Upper lobe of left lung (tissue), 6 donors: ENCODE measurements at regions not wholly inside any gene's neighbourhood (a gene's known extent, or its start where the extent isn't known, plus 50 kb on each side); places are given as distances from the start of the nearest gene placed in this dataset.

Source experiments
- ATAC-seq, 2 donors: fragments of 200-7000 bp; cut with Tn5 transposase; one replicate each; pipeline ENCODE4 v1.9.1; 2022; ENCODE audit warnings: mild to moderate bottlenecking in 2 of 2, moderate library complexity in 2 of 2; ENCODE audit not compliant: low FRiP score in 2 of 2
- DNase-seq, 2 donors: peaks; one replicate each; pipeline ENCODE4 v3.0.0-alpha.2; 2019 to 2020
- H3K27ac ChIP-seq, 4 donors: fragments of 200-600 bp; sonication (generic); one replicate each; pipeline ENCODE4 v1.5.1; 2016 to 2019
- H3K27me3 ChIP-seq, 4 donors: fragments of 200-600 bp; sonication (generic); one replicate each; pipeline ENCODE4 v1.5.1; 2017 to 2019
- H3K36me3 ChIP-seq, 4 donors: fragments of 200-600 bp; sonication (generic); one replicate each; pipeline ENCODE4 v1.5.1; 2016 to 2019
- H3K4me1 ChIP-seq, 4 donors: fragments of 200-600 bp; sonication (generic); one replicate each; pipeline ENCODE4 v1.5.1; 2018 to 2019
- H3K4me3 ChIP-seq, 4 donors: fragments of 200-600 bp; sonication (generic); one replicate each; pipeline ENCODE4 v1.5.1; 2017 to 2019; ENCODE audit warnings: mild to moderate bottlenecking in 2 of 4, moderate library complexity in 1 of 4
- H3K9me3 ChIP-seq, 4 donors: fragments of 200-600 bp; sonication (generic); one replicate each; pipeline ENCODE4 v1.5.1; 2018 to 2019
- EP300 ChIP-seq, 4 donors: sonication (generic); formaldehyde crosslinking; IDR thresholded peaks; one replicate each; pipeline ENCODE4 v1.5.1; 2017; ENCODE audit warnings: antibody characterized with exemption in 4 of 4, control low read depth in 2 of 4
- POLR2A ChIP-seq, 4 donors: fragments of 450-650 bp; IDR thresholded peaks; one replicate each; pipeline ENCODE4 v1.5.1; 2016 to 2017; ENCODE audit warnings: antibody characterized with exemption in 4 of 4, mild to moderate bottlenecking in 2 of 4
- POLR2AphosphoS5 ChIP-seq, 2 donors: sonication (generic); formaldehyde crosslinking; IDR thresholded peaks; one replicate each; pipeline ENCODE4 v1.5.1; 2017; ENCODE audit warnings: antibody characterized with exemption in 2 of 2
- WGBS, 2 donors: methylation state at CpG; one replicate each; pipeline ENCODE4 v1.1.5; 2017 to 2018; 5-methylcytosine and 5-hydroxymethylcytosine counted together
- TF ChIP-seq, protein P1 (sequence below), 6 experiments: fragments of 450-650 bp in 4 of 6; fragments of 200-600 bp in 2 of 6; sonication (generic) in 2 of 6; IDR thresholded peaks; one replicate each; pipeline ENCODE4 v1.5.1; 2016 to 2019; ENCODE audit warnings: antibody characterized with exemption in 6 of 6
- donor health status: DM: no; HTN: no; CAD: no; lungs with moderate emphysema.
- donor health status: DM: no; HTN: yes; CAD: no; lungs with severe emphysema.

DNA sequence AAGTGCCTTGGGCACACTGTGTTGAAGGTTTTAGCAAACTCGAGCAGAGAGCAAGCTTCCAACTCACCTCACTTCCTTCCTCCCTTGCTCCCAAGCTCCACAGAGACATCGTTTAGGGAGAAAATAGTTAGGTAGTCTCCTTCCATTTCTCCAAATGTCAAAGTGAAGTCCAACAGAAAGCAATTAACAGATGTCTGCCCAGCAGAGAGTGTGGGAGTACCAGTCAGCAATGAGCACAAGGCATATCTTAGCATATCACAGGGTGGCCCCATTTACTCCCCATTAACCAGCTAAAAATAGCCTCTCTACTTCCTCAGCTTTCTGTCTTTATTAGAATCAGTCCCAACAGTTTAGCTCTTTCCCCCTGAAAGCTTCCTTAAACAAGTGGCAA lies 334.2 kb upstream of the CAMK1G start:
- H3K27ac ChIP-seq = no peak overlapping the region
- H3K36me3 ChIP-seq = no peaks in the 10 kb centered on the region
- no peaks in the 10 kb centered on the region for H3K27me3 ChIP-seq
- no peaks in the 10 kb centered on the region for H3K9me3 ChIP-seq
- no peak overlapping the region for H3K4me3 ChIP-seq
- TF ChIP-seq, protein P1, sequence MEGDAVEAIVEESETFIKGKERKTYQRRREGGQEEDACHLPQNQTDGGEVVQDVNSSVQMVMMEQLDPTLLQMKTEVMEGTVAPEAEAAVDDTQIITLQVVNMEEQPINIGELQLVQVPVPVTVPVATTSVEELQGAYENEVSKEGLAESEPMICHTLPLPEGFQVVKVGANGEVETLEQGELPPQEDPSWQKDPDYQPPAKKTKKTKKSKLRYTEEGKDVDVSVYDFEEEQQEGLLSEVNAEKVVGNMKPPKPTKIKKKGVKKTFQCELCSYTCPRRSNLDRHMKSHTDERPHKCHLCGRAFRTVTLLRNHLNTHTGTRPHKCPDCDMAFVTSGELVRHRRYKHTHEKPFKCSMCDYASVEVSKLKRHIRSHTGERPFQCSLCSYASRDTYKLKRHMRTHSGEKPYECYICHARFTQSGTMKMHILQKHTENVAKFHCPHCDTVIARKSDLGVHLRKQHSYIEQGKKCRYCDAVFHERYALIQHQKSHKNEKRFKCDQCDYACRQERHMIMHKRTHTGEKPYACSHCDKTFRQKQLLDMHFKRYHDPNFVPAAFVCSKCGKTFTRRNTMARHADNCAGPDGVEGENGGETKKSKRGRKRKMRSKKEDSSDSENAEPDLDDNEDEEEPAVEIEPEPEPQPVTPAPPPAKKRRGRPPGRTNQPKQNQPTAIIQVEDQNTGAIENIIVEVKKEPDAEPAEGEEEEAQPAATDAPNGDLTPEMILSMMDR (IDR thresholded peaks at IDR 0.05) = no peak
- no peak for TF ChIP-seq POLR2A (IDR thresholded peaks at IDR 0.05)
- 20 to 25% methylated on average over 2 of the region's 2 CpGs for WGBS, 2 donors
- ATAC-seq (no peak), DNase-seq (no peak)
- H3K4me1 ChIP-seq = no peaks in the 10 kb centered on the region

DNA sequence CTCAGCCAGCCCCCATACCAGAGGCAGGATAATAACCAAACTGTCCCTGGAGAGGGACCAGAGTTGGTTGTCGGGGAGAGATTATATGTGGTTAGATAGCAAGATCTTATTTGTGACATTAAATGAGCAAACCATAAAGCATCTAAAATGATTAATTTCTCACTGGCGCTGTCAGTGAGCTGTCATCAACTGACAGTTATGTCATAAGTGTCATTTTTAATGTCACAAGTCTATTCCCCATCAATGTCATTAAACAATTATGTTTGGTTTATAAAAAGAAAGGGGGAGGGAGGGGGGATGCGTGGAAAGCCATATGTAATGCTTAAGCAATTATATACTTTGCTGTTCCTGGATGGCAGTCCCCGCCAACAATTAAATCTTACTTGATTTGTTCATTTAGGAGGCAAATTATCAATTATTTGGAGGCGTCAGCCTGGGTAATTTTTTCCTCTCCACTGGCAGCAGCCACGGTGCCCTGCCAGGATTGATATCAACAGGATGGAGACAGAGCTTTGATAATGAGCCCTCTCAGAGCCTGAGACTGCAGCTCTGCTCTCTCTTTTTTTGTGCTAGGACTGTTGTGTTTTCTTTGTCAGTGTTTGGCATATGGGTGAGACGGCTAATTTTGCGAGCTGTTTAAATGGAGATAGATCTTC lies 333.6 kb upstream of the CAMK1G start:
- Histone ChIP-seq H3K4me1 (no peaks in the 10 kb centered on the region), H3K4me3 (no peak overlapping the region), H3K27me3 (no peaks in the 10 kb centered on the region), H3K9me3 (no peaks in the 10 kb centered on the region), H3K27ac (no peak overlapping the region), H3K36me3 (no peaks in the 10 kb centered on the region)
- TF ChIP-seq EP300 (IDR thresholded peaks at IDR 0.05) (no peak), POLR2A (IDR thresholded peaks at IDR 0.05) (no peak), POLR2AphosphoS5 (IDR thresholded peaks at IDR 0.05) (no peak)
- TF ChIP-seq, protein P1 (IDR thresholded peaks at IDR 0.05) = no peak
- 61 to 64% methylated on average over 8 of the region's 8 CpGs for WGBS, 2 donors
- DNase-seq (no peak), ATAC-seq (no peak)

DNA sequence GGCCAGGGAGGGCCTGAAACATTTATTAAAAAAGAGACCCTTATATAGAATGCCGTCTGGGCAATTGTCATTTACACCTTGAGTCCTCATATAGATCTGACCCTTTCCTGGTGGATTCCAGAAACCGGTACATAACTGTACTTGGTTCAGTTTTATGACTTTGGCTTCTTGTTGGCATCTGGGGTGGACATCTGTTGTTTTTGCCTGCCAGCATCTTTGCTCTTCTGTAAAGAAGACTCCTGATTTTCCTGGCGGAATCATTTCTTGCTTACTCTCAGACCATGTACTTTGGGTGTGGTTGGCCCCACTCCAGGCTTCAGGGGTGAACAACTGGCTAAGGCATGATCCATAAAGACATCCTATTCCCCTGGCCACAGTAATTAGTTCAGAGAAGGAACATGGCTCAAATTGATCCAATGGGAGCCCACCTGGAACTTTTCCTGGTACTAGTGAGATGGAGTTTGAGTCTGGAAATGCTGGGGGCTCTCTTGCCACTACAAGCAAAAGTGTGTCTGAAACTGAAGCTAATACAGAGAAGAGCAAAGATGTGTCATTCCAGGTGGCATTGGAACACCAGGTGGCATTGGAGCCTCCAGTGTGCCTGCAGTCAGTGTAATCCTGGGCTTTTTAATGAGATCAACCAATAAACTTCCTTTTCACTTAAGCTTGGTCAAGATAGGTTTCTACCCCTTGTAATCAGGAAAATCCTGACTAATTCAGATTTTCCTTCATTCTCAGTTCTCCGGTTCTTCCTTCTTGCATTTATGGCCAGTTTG lies 332.5 kb upstream of the CAMK1G start:
- DNase-seq = no peak
- 91 to 95% methylated on average over 4 of the region's 4 CpGs for WGBS, 2 donors
- no peaks in the 10 kb centered on the region for H3K9me3 ChIP-seq
- ATAC-seq = no peak
- no peak overlapping the region for H3K4me3 ChIP-seq
- TF ChIP-seq POLR2AphosphoS5 (IDR thresholded peaks at IDR 0.05) (no peak), POLR2A (IDR thresholded peaks at IDR 0.05) (no peak), EP300 (IDR thresholded peaks at IDR 0.05) (no peak)
- TF ChIP-seq, protein P1 (IDR thresholded peaks at IDR 0.05) = no peak
- no peaks in the 10 kb centered on the region for H3K27me3 ChIP-seq
- H3K4me1 ChIP-seq = no peaks in the 10 kb centered on the region
- no peak overlapping the region for H3K27ac ChIP-seq
- H3K36me3 ChIP-seq = no peaks in the 10 kb centered on the region

DNA sequence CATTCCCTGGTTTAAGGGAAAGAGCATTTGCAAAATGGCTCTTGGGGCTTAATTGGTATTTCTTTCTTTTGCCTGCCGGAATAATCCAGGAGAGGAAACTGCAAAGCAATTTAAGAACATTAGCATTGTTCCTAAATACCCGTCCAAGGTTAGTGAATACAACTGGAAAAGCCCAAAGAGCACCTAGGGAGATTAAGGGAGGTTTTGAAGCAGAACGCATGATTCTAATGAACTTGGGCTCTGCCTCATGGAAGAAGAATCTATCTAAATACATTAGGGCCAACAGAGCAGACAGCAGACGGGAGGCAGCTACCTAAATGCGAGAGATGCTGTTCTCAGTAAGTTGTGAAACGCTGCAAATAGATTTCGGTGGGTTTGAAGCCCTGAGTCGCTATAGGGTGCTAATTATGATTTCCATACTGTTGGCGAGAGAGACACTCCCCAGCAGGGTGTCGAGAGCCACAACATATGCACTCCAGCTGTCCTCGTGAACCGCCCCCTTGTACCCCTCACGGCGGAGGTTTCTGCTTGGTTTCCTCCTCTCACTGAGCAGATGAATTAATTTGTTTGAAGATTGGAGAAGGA lies 326.7 kb upstream of the CAMK1G start:
- TF ChIP-seq, protein P1 (IDR thresholded peaks at IDR 0.05) = no peak
- TF ChIP-seq POLR2AphosphoS5 (IDR thresholded peaks at IDR 0.05) (no peak), POLR2A (IDR thresholded peaks at IDR 0.05) (no peak), EP300 (IDR thresholded peaks at IDR 0.05) (no peak)
- ATAC-seq (no peak), DNase-seq (no peak)
- WGBS, 2 donors = 88 to 93% methylated on average over 14 of the region's 14 CpGs
- no peaks in the 10 kb centered on the region for H3K27me3 ChIP-seq
- no peaks in the 10 kb centered on the region for H3K4me1 ChIP-seq
- H3K4me3 ChIP-seq = no peak overlapping the region
- H3K36me3 ChIP-seq = no peaks in the 10 kb centered on the region
- no peak overlapping the region for H3K27ac ChIP-seq
- peaks cover 0 to 4% (median 0%) of the 10 kb centered on the region in 4 donors for H3K9me3 ChIP-seq
